ENCODE measurements at regions not wholly inside any gene's neighbourhood (a gene's known extent, or its start where the extent isn't known, plus 50 kb on each side); places are given as distances from the start of the nearest gene placed in this dataset.
A peak's percentile ranks its signal among the peaks of the same experiment; 100 is the strongest.
"Not testable (repeated sequence)": the region's sequence is repeated elsewhere in the genome, so short reads cannot be mapped to it uniquely, and the experiment has no call there.

GRCh38 chr1:199463521-199464127 lies 563.9 kb upstream of the NR5A2 start:
- FAIRE-seq, result no peak

- no peak for FAIRE-seq
These were observed 560.5 kb upstream of the NR5A2 start for GRCh38 chr1:199466961-199467360.

GRCh38 chr1:199472018-199472417 lies 555.5 kb upstream of the NR5A2 start:
- FAIRE-seq, result no peak

- no peak for FAIRE-seq
These were observed 554.5 kb upstream of the NR5A2 start for GRCh38 chr1:199472978-199473377.

- FAIRE-seq, result peak; percentile 24
These were observed 552.8 kb upstream of the NR5A2 start for GRCh38 chr1:199474738-199475137.

- FAIRE-seq, result no peak
These were observed 545.1 kb upstream of the NR5A2 start for GRCh38 chr1:199482426-199482825.

- no peak for FAIRE-seq
These were observed 537.9 kb upstream of the NR5A2 start for GRCh38 chr1:199489594-199489993.

- no peak for FAIRE-seq
These were observed 536.6 kb upstream of the NR5A2 start for GRCh38 chr1:199490769-199491527.

GRCh38 chr1:199495432-199495831 lies 532.1 kb upstream of the NR5A2 start:
- no peak for FAIRE-seq

GRCh38 chr1:199498802-199499201 lies 528.7 kb upstream of the NR5A2 start:
- FAIRE-seq, result not testable (repeated sequence)

GRCh38 chr1:199508072-199508471 lies 519.4 kb upstream of the NR5A2 start:
- no peak for FAIRE-seq

- no peak for FAIRE-seq
These were observed 518.9 kb upstream of the NR5A2 start for GRCh38 chr1:199508653-199509052.

- FAIRE-seq, result no peak
These were observed 518.1 kb upstream of the NR5A2 start for GRCh38 chr1:199509456-199509855.

GRCh38 chr1:199510314-199510713 lies 517.2 kb upstream of the NR5A2 start:
- no peak for FAIRE-seq

GRCh38 chr1:199512037-199512710 lies 515.3 kb upstream of the NR5A2 start:
- FAIRE-seq, result no peak

- no peak for FAIRE-seq
These were observed 512.2 kb upstream of the NR5A2 start for GRCh38 chr1:199515261-199515660.

GRCh38 chr1:199522338-199522737 lies 505.2 kb upstream of the NR5A2 start:
- no peak for FAIRE-seq

GRCh38 chr1:199522936-199523335 lies 504.6 kb upstream of the NR5A2 start:
- FAIRE-seq, result no peak

GRCh38 chr1:199529324-199529723 lies 498.2 kb upstream of the NR5A2 start:
- FAIRE-seq, result no peak

GRCh38 chr1:199533361-199533760 lies 494.1 kb upstream of the NR5A2 start:
- FAIRE-seq, result not testable (repeated sequence)

- FAIRE-seq, result no peak
These were observed 481.7 kb upstream of the NR5A2 start for GRCh38 chr1:199545780-199546179.

- FAIRE-seq, result no peak
These were observed 481.2 kb upstream of the NR5A2 start for GRCh38 chr1:199546323-199546722.

- no peak for FAIRE-seq
These were observed 478.1 kb upstream of the NR5A2 start for GRCh38 chr1:199549421-199549820.

All from colon (tissue), 2 donors.